NCI-H1694 (cell line): ENCODE measurements at regions not wholly inside any gene's neighbourhood (a gene's known extent, or its start where the extent isn't known, plus 50 kb on each side); places are given as distances from the start of the nearest gene placed in this dataset.

Source experiments
- DNase-seq: peaks from one replicate; lab custom pipeline; 2025; lab: John Stamatoyannopoulos, UW

DNA sequence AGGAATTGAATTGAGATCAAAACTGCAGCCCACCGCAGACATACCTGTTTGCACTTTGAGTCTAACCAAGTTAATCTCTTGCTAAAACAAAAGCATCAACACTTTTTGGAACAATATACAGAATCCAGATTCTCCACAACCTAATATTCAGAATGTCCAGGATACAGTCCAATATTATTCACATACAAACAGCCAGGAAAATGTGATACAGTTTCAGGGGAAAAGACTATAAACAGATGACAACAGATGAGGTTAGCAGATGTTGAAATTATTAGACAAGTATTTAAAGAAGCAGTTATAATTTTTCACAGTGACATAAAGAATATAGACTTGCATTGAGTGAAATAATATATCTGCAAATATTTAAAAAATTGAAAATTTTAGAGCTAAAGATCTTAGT, 678.1 kb upstream of the CXADR start:
- DNase-seq = no peak

DNA sequence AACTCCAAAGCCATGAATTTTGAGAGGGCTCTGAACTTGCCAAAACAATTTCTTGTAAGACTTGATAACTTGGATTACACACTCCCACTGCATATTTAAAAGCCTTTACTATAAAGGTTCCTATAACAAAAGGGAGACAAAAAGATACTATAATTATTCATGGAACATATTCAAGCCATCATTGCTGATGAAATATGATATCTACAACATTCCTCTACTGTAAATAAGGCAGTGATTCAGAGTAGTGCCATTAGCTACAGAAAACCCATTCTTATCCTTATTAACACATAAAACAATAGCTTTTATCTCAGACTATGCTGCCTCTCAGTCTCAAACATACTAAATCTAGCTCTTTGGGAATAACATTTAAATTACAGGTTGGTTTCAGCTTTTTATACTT, 675.5 kb upstream of the CXADR start:
- no peak for DNase-seq

DNA sequence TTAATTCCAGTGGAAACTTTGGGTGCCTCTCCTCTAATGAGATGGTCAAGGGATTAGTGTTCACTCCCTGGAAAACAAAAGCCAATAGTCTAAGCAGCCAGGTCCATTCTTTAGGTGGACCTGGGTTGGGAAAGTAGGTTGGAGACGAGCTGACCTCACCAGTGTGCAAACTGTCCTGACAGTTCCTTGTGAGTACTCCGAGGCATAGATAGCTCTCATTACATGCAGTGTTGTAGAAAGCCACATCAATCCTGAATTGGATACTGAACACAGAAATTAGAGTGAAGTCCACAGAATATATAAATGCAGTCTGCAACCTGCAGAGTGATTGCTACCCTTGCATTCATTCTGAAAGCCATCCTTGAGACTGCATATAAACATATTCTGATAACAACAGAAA, 675.1 kb upstream of the CXADR start:
- no peak for DNase-seq

DNA sequence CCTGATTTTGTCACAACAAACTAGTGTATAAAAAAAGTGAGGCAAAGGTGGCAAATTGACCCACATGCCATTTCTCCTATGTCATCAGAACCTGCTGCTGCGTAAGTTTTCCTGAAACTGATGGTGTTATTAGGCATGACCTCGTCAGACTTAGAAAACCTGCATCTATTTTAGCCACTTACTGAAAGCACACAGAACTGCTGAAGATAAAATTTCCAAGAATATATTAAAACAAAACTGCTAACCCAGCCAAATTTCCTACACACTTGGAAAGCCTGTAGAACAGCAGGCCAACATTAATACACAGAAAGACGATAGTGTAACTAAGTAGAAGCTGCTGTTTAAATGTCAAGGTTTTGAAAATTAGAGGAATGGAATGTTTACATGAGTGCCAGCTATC, 674.5 kb upstream of the CXADR start:
- DNase-seq = no peak

DNA sequence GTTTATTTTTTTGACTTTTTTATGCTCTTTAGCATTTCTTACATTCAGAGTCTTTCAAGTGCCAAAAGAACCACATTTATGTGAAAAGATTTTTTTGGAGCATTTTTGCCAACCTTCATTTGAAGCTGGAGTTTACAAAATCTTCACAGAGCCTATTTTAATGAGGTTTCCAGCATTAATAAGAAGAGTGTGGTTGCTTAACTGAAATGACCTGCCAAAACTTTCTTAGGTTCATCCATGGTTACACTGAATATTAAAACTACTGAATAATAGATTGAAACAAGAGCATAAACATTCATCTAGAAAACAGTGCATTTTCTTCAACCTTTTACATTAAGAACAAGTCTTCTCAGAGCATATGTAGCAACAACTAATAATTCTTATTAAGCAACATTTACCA, 672.3 kb upstream of the CXADR start:
- no peak for DNase-seq

DNA sequence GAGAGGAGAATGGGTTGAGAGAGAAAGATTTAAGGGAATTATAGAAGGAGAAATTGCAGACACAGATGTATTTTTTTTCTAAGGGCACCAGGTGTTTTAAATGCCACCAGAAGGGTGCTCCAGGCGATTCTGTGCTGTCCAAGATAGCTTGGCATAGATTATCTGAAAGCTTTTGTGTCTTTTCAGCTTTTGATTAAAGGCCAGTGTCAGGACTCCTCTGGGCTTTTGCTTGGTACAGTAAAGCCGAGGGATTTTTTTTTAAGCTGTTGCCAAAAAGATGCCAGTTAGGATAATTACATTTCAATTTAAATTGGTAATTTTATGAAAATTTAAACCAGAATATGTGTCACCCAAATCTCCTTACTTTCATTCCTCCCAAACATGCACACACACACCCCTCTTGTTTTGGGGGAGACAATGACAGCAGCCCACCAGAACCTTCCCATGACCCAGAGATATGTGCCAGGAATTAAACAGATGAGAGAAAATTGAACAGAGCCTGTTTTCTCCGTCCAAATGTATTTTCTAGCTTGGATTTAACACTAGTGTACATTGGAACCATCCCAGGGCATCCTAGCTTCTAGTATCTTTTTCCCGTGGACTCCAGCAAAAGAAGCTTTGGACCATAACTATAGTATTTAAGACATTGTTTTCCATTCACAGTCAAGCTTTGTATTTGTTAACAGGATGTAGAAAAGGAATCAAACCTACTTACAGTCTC, 670.7 kb upstream of the CXADR start:
- DNase-seq = no peak

DNA sequence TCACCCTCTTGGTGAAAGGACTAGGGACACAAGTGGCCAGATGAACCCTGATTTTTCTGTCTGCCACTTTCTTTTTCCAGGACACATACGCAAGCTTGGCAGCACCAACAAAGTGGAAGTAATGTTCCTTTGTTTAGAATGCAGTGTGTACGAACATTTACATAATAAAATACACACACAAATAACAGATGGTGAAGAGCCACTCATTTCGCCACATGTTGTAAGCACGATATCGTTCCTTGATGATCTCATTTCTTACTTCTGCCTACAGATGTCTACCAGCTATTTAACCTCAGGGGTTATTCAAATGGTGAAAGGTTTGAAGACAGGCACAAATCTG, 670.2 kb upstream of the CXADR start:
- no peak for DNase-seq

DNA sequence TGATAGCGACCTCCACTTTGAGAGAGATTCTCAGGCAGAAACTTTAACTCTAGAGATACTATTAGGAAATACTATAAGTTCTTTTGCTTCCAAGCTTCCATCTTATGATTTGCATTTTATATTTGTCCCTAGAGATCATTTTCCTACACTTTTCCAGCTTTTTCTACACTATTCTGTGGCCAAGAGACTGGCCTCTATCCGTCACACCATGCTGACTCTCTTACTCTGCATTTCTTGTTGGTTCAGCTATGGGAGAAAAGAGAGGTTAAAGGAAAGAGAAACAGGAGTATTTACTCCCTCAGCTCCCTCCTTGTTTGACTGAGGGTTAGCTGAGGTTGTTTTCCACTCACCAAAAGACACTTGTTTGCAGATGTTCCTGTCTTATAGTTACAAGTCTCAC, 665.6 kb upstream of the CXADR start:
- DNase-seq = no peak

DNA sequence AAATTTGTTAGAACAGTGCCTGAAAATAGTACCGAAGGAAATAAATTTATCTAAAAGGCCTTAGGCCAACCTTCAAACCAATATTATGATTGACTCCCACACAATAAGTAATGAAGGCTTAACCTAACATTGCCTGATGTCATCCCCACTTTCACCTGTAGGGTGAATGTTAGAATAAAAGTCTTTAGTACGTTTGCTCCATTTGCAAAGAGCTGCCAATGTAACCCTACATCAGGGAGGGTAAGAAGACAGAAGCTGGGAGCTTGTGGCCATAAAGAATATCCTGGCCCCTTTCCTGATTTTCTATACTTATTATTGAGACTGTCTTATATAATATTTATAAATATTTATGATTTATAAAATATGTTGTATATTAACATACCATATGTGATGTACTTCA, 661.8 kb upstream of the CXADR start:
- DNase-seq = no peak

DNA sequence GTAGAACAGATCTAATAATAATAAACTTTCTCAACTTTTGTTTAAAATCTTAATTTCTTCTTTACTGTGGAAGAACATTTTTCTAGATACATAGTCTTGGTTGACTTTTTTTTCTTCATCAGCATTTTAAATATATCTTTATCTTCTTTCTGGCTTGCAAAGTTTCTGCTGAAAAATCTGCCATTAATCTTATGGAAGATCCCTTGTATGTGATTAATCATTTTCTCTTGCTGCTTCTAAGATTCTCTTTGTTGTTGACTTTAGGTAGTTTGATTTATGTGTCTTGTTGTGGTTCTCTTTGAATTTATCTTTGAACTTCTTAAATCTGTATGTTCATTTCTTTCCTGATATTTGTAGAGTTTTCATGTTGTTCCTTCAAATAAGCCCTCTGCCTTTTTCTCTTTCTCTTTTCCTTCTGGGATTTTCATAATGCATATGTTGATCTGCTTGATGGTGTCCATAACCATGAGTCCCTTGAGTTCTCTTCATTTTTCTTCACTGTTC, 657.6 kb upstream of the CXADR start:
- no peak for DNase-seq

DNA sequence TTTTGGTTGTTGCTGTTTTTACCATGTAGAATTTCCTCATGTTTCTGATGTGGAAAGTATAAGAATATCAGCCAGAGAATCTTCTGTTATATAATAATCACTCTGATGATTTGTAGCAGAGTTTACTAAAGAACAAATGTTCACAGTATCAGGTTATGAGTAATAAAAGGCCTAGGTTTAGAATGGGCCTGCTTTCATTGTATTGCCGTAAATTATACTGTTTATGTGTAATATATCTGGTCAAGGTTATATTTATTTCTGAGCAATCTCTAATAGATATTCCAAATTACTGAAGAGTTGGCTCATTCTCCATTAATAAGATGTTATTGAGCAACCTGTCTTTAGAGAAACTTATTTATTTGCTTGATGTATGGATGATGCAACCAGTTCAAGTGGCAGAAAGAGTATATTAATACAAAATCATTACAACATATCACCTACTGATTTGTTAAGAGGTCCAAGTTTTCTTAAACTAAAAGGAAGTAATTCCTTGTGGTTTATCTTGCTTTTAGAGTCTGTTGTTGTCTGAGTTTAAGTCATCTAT, 649.4 kb upstream of the CXADR start:
- no peak for DNase-seq

DNA sequence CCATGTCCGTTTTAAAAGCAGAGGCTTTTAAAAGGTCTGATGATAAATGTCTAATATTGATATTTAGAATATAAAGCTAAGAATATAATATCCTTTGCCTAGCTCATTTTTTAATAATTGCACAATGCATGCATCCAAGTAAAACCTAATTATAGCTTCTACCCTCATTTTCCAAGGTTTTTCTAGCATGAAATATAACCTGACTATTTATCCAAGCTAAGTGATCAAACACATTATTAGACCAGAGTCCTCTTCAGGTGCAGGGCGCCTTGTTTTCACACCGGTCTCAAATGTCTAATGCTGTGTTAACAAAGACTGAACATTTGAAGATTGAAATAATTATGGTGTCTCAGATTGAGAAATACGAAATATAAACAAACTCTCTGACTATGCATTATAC, 648.9 kb upstream of the CXADR start:
- no peak for DNase-seq

DNA sequence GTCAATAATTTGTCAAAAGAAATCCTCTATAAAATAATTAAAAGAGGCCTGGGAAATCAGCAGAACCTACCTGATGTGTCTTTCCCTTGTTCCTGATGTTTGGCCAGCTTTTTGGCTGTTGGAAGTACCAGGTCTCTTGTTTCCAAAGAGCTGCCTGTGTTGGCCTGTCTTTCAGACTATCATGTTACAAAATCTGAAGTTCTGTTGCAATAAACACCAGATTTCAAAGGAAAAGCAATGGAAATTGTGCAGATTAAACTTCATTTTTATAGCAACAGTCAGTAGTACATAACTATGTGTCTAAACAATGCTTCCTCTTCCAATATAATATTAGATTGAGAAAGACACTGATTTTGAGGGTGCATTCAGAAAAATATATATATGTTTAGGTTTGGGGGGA, 647.2 kb upstream of the CXADR start:
- no peak for DNase-seq

DNA sequence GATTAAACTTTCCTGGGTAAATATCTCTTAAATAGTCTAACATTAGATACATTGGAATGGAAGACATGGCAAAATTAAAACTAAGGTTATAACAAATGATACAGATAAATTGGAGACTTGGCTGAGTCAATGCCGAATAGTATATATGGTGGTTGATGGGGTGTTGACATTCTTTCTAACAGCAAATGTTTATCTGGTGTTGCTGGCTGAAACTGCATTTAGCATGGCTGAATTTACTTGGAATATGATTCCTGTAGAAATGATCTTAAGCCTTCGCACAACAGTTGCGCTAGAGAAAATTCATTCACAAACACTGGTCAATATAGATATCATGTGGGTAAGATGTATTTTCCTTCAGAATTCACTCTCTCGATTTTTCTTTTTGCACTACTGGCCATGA, 646.0 kb upstream of the CXADR start:
- no peak for DNase-seq

DNA sequence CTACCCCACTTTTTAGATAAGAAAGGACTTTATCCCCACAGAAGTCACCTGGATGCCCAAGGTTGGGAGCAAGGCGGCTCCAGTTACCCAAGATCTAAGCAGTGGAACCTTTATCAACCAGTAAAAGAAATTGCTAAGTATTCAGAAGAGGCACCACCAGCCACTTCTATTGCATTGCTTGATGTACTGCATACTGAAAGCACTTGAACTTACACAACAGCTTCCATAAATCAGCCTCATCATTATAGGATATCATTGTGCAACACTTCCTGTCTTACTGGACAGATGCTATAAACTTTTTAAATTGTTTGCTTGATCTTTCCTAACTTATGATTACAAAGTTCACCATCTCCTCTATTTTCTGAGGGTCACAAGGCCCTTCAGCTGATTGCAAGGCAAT, 642.7 kb upstream of the CXADR start:
- DNase-seq = no peak

DNA sequence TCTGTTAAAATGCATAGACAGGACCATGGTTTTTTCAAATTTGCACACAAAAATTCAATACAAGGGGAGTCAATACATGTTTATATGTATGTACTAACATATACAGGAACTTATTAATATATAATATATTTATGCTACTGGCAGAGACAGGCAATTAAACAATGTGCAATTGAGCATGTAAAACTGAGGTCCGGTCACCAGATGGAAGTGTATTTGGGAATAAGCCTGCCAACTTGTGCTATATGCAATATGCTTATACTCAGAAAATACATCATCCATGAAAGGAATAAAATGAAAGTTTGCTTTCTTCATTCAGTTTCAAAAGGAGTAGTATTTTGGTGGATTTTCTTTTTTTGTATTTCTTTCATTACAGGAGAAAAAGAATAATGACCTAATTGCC, 640.2 kb upstream of the CXADR start:
- DNase-seq = no peak

DNA sequence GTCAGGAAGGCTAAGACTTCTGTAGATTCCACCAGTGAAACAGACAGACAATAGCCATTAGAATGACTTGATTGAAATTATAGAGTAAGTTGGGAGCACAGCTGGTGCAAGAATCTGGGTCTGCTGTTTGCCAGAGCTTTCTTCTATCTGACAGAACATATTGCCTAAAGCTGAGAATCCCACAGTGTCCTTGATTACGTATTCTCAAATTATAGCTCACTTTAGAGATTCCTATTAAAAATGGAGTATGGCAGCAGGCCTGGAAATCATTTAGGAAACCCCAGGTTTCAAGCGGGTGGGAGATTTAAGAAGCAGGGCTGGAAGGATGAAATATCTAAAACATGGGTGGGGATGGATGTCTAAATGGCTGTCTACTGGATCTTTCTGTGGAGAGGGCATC, 639.7 kb upstream of the CXADR start:
- no peak for DNase-seq

DNA sequence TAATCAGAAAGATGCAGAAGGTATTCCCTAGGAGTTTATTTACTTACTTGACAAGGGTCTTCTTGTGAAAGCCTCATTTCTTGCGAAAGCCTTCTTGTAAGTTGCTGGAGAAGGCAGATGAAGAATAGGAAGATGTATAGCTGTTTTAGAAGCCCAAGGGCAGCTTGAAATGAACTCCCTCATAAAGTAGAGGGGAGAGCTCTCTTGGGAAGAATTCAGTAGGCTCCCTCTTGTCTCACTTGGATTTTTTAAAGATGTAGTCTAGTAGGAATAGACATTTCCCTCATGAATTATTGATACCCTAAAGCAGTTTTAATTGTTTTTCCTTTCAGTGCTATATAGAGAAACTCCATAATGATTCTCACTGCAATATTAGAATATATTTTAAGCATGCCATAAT, 639.2 kb upstream of the CXADR start:
- DNase-seq = no peak

DNA sequence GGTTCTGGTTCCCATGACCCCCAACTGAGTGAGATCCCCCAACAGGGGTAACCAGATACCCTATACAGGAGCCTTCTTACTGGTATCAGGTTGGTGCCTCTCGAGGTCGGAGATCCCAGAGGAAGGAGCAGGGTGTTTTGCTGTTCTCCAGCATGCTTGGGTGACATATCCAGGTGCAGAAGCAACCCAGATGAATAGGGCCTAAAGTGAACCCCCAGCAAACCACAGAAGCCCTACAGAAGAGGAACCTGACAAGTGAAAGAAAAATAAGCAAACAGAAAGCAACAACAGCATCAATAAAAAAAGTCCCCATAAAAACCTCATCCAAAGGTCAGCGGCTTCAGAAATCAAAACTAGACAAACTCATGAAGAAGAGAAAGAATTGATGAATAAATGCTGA, 633.4 kb upstream of the CXADR start:
- no peak for DNase-seq

DNA sequence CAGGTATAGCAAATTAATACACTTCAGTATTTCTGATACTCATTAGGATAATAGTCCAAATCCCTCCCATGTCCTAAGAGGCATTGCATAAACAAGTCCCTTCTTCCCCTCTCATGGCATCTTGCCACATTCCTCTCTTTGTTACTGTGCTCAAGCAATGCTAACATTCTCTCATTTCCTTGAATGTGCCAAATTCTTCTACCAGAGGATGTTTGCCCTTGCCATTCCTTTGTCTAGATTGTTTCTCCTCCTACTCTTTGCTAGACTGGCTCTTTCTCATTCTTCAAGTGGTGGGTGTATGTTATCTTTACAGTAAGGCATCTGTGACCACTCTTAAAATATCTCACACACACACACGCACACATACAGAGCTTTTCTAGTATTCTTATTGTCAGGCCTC, 621.0 kb upstream of the CXADR start:
- DNase-seq = no peak

DNA sequence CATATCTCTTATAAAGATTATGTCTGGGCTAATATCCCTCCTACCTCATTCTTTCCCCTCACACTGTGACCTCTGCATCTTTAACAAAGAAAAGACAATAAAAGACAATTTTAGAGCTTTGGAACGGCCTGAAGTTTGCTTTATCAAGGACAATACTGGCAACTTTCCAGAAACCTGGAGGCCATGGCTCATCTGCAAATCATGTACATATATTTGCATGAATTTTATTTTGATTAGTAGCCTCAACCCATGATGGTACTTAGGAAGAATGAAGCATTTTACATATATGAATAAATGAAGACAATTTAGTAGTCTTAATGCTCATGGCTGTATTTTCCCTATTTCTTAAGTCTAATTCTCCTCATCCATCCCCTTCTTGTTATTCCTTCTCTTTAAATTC, 612.2 kb upstream of the CXADR start:
- no peak for DNase-seq

DNA sequence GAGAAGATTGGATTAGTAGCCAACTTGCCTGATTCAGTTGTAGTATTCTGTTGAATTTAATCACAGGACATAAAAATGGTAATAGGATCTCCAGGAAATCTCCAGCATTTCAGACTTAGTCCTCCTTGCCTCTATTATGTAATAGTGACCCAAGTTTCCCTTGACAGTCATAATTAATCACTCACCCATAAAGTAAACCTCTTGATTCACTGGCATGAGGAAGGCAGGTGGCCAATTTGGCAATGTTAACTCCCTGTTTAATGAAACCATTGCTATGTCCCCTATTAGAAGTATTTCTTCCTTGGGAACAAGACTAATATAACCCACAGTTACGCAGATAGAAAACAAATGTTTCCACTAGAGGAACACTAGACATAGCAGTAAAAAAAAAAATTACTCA, 604.8 kb upstream of the CXADR start:
- no peak for DNase-seq

DNA sequence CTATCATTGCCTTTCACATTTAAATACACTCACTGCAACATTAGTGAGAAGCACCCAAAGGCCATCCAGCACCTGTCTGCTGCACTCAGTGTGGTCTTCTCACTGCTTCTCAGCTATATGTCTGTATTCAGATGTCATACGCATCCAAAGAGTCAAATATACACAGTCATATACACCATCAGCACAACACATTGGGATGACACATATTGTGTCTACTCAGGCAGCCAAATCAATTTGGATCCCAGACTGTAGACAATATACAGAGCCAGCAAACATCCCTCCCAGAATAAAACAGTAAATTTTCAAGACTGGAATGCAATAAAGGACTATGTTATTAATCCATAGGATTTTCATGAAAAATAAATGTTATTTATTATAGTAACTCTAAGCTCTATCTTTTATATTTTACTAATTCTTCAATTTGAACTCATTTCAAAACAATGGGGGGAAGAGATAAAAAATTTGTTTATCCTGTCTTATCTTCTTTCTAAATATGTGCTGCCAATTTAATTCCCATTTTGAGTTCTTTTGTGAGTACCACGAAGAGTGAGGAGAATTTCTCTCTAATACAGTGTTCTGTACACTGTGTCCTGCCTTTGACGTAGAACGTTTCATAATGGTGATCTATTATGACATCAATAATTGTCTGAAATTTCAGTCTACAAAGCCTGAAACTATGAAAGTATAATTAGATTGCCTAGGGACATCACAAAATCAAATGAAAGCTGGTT, 602.2 kb upstream of the CXADR start:
- no peak for DNase-seq

DNA sequence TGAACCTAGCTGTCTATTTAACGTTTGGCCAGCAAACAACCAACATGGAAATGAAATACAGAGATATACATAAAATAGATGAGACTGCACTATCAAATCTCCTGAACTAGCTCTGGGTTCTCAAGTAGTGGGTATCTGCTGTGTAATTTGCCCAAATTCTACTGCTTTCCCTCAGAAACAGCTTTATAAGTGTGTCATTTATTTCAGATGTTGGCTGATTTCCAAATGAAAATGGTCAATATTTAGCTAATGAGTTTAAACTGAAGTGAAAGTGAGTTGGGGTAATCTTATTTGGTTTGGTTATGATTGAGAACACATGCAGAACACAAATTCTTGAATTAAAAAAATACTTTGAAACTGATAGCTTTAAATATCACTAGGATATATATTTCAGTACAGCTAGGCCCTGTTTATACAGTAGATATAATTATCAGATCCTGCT, 601.7 kb upstream of the CXADR start:
- no peak for DNase-seq
